ENCODE measurements at regions not wholly inside any gene's neighbourhood (a gene's known extent, or its start where the extent isn't known, plus 50 kb on each side); places are given as distances from the start of the nearest gene placed in this dataset.

DNA sequence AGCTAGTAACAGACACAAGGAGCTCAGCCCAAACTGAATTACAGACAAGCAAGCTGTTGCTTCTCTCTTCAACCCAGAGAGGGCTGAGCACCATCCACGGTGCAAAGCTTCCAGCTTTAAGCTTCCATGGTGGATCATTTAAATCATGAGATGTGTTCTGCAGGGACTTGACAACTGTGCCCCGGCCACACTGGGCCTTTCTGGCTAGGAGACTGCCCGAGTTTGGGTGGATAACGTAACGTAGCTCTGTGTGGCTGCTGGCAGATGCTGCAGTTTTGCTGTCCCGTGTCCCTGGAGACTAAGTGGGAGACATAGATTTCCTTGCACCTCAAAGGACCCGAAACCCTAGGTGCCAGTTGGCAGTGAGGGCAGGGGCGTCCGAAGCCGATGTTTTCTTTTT, 234.0 kb downstream of the IRX2 start:
- H2AFZ ChIP-seq (ENCODE audit: low read length), result no peak overlapping the region
- no peak overlapping the region for H2BK120ac ChIP-seq (replicated peaks; ENCODE audit: low read depth, low read length)
- H2BK20ac ChIP-seq (ENCODE audit: low read length), result no peak overlapping the region
- 95% methylated on average over 10 of the region's 10 CpGs; no CpG with 5 or more reads in 1 of the 2 experiments for WGBS, 2 experiments (ENCODE audit: extremely low coverage in 1 of 2, insufficient coverage in 1 of 2, insufficient read length in 1 of 2, insufficient replicate concordance in 2 of 2, low coverage in 1 of 2, low lambda C conversion rate in 2 of 2, missing lambda C conversion rate in 1 of 2)
- no peaks in the 10 kb centered on the region for H3K79me2 ChIP-seq (ENCODE audit: control insufficient read depth in 1 of 2, insufficient read depth in 2 of 2, low read length in 2 of 2)
- no peak overlapping the region for H2AK5ac ChIP-seq (ENCODE audit: low read depth, low read length)
- H3K4ac ChIP-seq (replicated peaks; ENCODE audit: insufficient read length, low read depth, low read length), result no peak overlapping the region
- no peak overlapping the region; the same call in 1 of the 2 replicates for H4K8ac ChIP-seq (ENCODE audit: extremely low read depth, insufficient read depth, low read length)
- H3K14ac ChIP-seq (ENCODE audit: insufficient read length), result no peak overlapping the region
- no peak overlapping the region for H2BK5ac ChIP-seq (ENCODE audit: low read depth, low read length)
- H3K4me1 ChIP-seq (replicated peaks in 1 of 4; ENCODE audit: control insufficient read depth in 3 of 4, insufficient read depth in 4 of 4, low read length in 3 of 4), result no peaks in the 10 kb centered on the region
- no peaks in the 10 kb centered on the region for H3K36me3 ChIP-seq (ENCODE audit: control insufficient read depth in 2 of 4, insufficient read depth in 4 of 4, low read length in 3 of 4)
- no peak overlapping the region for H3K27ac ChIP-seq (ENCODE audit: low read depth, low read length)
- H3K27me3 ChIP-seq (replicated peaks in 1 of 4; ENCODE audit: control insufficient read depth in 3 of 4, extremely low read depth in 1 of 4, insufficient read depth in 3 of 4, low read length in 3 of 4), result no peaks in the 10 kb centered on the region
- ChIA-PET POLR2A (ENCODE audit: partially characterized antibody) (interaction anchor here (0.6 kb wide), 1 partner anchor 34 kb away, joined by 3 read pairs; no protein-coding TSS in a partner anchor), CTCF (ENCODE audit: partially characterized antibody) (interaction anchor here (0.8 kb wide), 1 partner anchor 70 kb away, joined by 3 read pairs; no protein-coding TSS in a partner anchor)
- H4K5ac ChIP-seq (ENCODE audit: insufficient read length, low read depth, low read length), result no peak overlapping the region
- DNase-seq (ENCODE audit: low read depth in 1 of 2, low spot score in 2 of 2) (no peak), FAIRE-seq (no peak)
- no peak overlapping the region for H4K91ac ChIP-seq (replicated peaks; ENCODE audit: insufficient read length, low read length)
- H3K9ac ChIP-seq (replicated peaks in 1 of 4; ENCODE audit: extremely low read depth in 1 of 4, low read depth in 3 of 4, low read length in 3 of 4), result no peak overlapping the region
- H3K79me1 ChIP-seq (ENCODE audit: low read depth, low read length), result no peaks in the 10 kb centered on the region
- no peaks in the 10 kb centered on the region for H3K9me3 ChIP-seq (ENCODE audit: insufficient read depth in 2 of 2, low read depth in 1 of 2, low read length in 1 of 2)
- no peak overlapping the region for H3K23ac ChIP-seq (ENCODE audit: insufficient read length)
- H2BK12ac ChIP-seq (ENCODE audit: low read depth, low read length), result no peak overlapping the region
- no peak overlapping the region for H3K4me3 ChIP-seq (ENCODE audit: extremely low read depth in 1 of 4, insufficient read depth in 2 of 4, low read depth in 3 of 4, low read length in 4 of 4)
- H3K56ac ChIP-seq (replicated peaks; ENCODE audit: insufficient read length, low read depth, low read length), result no peak overlapping the region
- no peaks in the 10 kb centered on the region for H4K20me1 ChIP-seq (replicated peaks in 1 of 2; ENCODE audit: control insufficient read depth in 1 of 2, insufficient read depth in 2 of 2, low read length in 2 of 2)
- no peak overlapping the region for H2BK15ac ChIP-seq (ENCODE audit: low read length)
- no peaks in the 10 kb centered on the region for H3K23me2 ChIP-seq (ENCODE audit: low read depth, low read length)
- no peak overlapping the region for H3K18ac ChIP-seq (ENCODE audit: extremely low read depth, low read length)
- no peak overlapping the region for H3K4me2 ChIP-seq (ENCODE audit: insufficient read depth in 1 of 2, low read depth in 2 of 2, low read length in 2 of 2)
- TF ChIP-seq GTF2F1 (IDR thresholded peaks at IDR 0.05; ENCODE audit: borderline replicate concordance, low read depth, low read length) (no peak), PHF8 (conservative IDR thresholded peaks at IDR 0.05; ENCODE audit: low read depth, low read length) (no peak), CTBP2 (IDR thresholded peaks at IDR 0.05; ENCODE audit: borderline replicate concordance, insufficient read depth, insufficient read length, low read length) (no peak), CBX5 (IDR thresholded peaks at IDR 0.05; ENCODE audit: low read depth, low read length) (no peak), MAFK (IDR thresholded peaks at IDR 0.05; ENCODE audit: low read depth, low read length) (no peak), SIRT6 (IDR thresholded peaks at IDR 0.05; ENCODE audit: low read length) (no peak), SRF (IDR thresholded peaks at IDR 0.05; ENCODE audit: low read depth, low read length) (no peak), CBX8 (IDR thresholded peaks at IDR 0.05; ENCODE audit: borderline replicate concordance, low read depth, low read length) (no peak), EP300 (IDR thresholded peaks at IDR 0.05; ENCODE audit: borderline replicate concordance in 1 of 2, low read depth in 2 of 2, low read length in 2 of 2) (no peak), RAD21 (IDR thresholded peaks at IDR 0.05 in 1 of 2, conservative IDR thresholded peaks at IDR 0.05 in 1 of 2; ENCODE audit: low read depth in 2 of 2, low read length in 2 of 2) (no peak), SP2 (IDR thresholded peaks at IDR 0.05; ENCODE audit: low read length) (no peak), ZNF274 (IDR thresholded peaks at IDR 0.05; ENCODE audit: borderline replicate concordance, extremely low read depth, low read length) (no peak), RBBP5 (IDR thresholded peaks at IDR 0.05; ENCODE audit: borderline replicate concordance, low read depth, low read length) (no peak), JUND (IDR thresholded peaks at IDR 0.05; ENCODE audit: low read length) (no peak), RXRA (IDR thresholded peaks at IDR 0.05; ENCODE audit: insufficient read depth, low read depth, low read length) (no peak)

All from H1 (cell line).